ENCODE measurements at regions not wholly inside any gene's neighbourhood (a gene's known extent, or its start where the extent isn't known, plus 50 kb on each side); places are given as distances from the start of the nearest gene placed in this dataset.
"Not testable (repeated sequence)": the region's sequence is repeated elsewhere in the genome, so short reads cannot be mapped to it uniquely, and the experiment has no call there.

GRCh38 chr3:107221856-107222255 is 155.4 kb upstream of the CCDC54 start:
- H3K9me3 Mint-ChIP-seq (ENCODE audit: unreplicated experiment), result no peaks in the 10 kb centered on the region
- H3K27ac Mint-ChIP-seq (ENCODE audit: unreplicated experiment), result no peak overlapping the region
- H3K4me1 Mint-ChIP-seq (ENCODE audit: low read depth, unreplicated experiment), result no peaks in the 10 kb centered on the region
- TF ChIP-seq CTCF (IDR thresholded peaks at IDR 0.05; ENCODE audit: partially characterized antibody, unreplicated experiment), result no peak
- no peak for DNase-seq
- H3K27me3 Mint-ChIP-seq (ENCODE audit: unreplicated experiment), result no peaks in the 10 kb centered on the region
- H3K36me3 Mint-ChIP-seq (ENCODE audit: unreplicated experiment), result no peaks in the 10 kb centered on the region
- H3K4me3 Mint-ChIP-seq (ENCODE audit: unreplicated experiment), result no peak overlapping the region

GRCh38 chr3:107222907-107223306 is 154.3 kb upstream of the CCDC54 start:
- Mint-ChIP-seq H3K36me3 (ENCODE audit: unreplicated experiment) (no peaks in the 10 kb centered on the region), H3K27ac (ENCODE audit: unreplicated experiment) (no peak overlapping the region), H3K4me3 (ENCODE audit: unreplicated experiment) (no peak overlapping the region), H3K4me1 (ENCODE audit: low read depth, unreplicated experiment) (no peaks in the 10 kb centered on the region), H3K27me3 (ENCODE audit: unreplicated experiment) (no peaks in the 10 kb centered on the region), H3K9me3 (ENCODE audit: unreplicated experiment) (no peaks in the 10 kb centered on the region)
- TF ChIP-seq CTCF (IDR thresholded peaks at IDR 0.05; ENCODE audit: partially characterized antibody, unreplicated experiment), result no peak
- DNase-seq, result no peak

- Mint-ChIP-seq H3K9me3 (ENCODE audit: unreplicated experiment) (no peaks in the 10 kb centered on the region), H3K27ac (ENCODE audit: unreplicated experiment) (no peak overlapping the region), H3K27me3 (ENCODE audit: unreplicated experiment) (no peaks in the 10 kb centered on the region), H3K36me3 (ENCODE audit: unreplicated experiment) (no peaks in the 10 kb centered on the region), H3K4me1 (ENCODE audit: low read depth, unreplicated experiment) (no peaks in the 10 kb centered on the region), H3K4me3 (ENCODE audit: unreplicated experiment) (no peak overlapping the region)
- no peak for TF ChIP-seq CTCF (IDR thresholded peaks at IDR 0.05; ENCODE audit: partially characterized antibody, unreplicated experiment)
- no peak for DNase-seq
Observed at GRCh38 chr3:107224026-107224596, 153.1 kb upstream of the CCDC54 start.

GRCh38 chr3:107227091-107227490 is 150.1 kb upstream of the CCDC54 start:
- H3K27me3 Mint-ChIP-seq (ENCODE audit: unreplicated experiment), result no peaks in the 10 kb centered on the region
- H3K4me3 Mint-ChIP-seq (ENCODE audit: unreplicated experiment), result no peak overlapping the region
- H3K9me3 Mint-ChIP-seq (ENCODE audit: unreplicated experiment), result no peaks in the 10 kb centered on the region
- H3K27ac Mint-ChIP-seq (ENCODE audit: unreplicated experiment), result no peak overlapping the region
- TF ChIP-seq CTCF (IDR thresholded peaks at IDR 0.05; ENCODE audit: partially characterized antibody, unreplicated experiment), result no peak
- H3K36me3 Mint-ChIP-seq (ENCODE audit: unreplicated experiment), result no peaks in the 10 kb centered on the region
- H3K4me1 Mint-ChIP-seq (ENCODE audit: low read depth, unreplicated experiment), result no peaks in the 10 kb centered on the region
- no peak for DNase-seq

- H3K36me3 Mint-ChIP-seq (ENCODE audit: unreplicated experiment); H3K9me3 Mint-ChIP-seq (ENCODE audit: unreplicated experiment); H3K27me3 Mint-ChIP-seq (ENCODE audit: unreplicated experiment); H3K4me3 Mint-ChIP-seq (ENCODE audit: unreplicated experiment); DNase-seq; H3K27ac Mint-ChIP-seq (ENCODE audit: unreplicated experiment): not testable (repeated sequence)
- H3K4me1 Mint-ChIP-seq (ENCODE audit: low read depth, unreplicated experiment), result peaks cover 19% of the 10 kb centered on the region
Observed at GRCh38 chr3:107233877-107234276, 143.4 kb upstream of the CCDC54 start.

All from glutamatergic neuron (in vitro differentiated cells).